ENCODE measurements at regions not wholly inside any gene's neighbourhood (a gene's known extent, or its start where the extent isn't known, plus 50 kb on each side); places are given as distances from the start of the nearest gene placed in this dataset.

GRCh38 chr3:22928216-22929110, 274.7 kb upstream of the UBE2E2 start:
- DNase-seq, result no peak
- Mint-ChIP-seq H3K27me3 (ENCODE audit: low read depth) (no peaks in the 10 kb centered on the region), H3K4me1 (ENCODE audit: low read depth) (no peaks in the 10 kb centered on the region), H3K27ac (no peak overlapping the region), H3K9me3 (peaks cover 2 to 3% of the 10 kb centered on the region in 2 donors), H3K36me3 (ENCODE audit: insufficient read depth in 2 of 2) (no peaks in the 10 kb centered on the region), H3K4me3 (no peak overlapping the region)
- ATAC-seq (replicated peaks in 1 of 2), result no peak

DNA sequence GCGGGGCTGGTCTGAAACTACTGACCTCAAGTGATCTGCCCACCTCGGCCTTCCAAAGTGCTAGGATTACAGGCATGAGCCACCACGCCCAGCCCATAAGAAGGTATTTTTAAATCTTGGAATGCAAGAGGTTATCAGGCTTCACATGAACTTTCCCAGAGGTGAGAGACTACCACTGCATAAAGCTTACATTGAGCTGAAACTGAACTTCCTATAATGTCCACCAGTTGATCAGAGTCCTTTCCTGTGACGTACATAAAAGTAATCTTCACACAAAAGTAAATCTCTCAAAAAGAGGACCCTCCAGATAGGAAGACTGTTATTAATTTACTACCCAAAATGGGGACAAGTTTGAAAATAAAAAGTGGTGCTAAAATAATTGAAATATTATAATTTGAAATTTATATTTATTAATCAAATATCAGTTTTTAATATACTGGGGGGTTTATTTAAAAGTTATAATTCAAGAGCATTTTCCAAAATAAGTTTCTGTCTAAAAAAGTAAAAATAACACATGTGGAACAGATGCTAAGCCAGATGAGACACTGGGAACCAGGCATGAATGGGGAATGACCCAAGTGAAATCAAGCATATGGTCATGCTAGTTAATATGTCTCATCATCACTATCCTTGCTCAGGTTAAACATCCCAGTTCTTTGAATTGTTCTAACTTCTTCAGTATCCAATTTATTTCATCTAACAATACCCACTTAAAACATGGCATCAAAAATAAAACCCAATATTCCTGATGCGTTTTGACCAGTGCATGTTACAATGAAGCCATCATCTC, 269.9 kb upstream of the UBE2E2 start:
- Mint-ChIP-seq H3K4me1 (ENCODE audit: low read depth) (no peaks in the 10 kb centered on the region), H3K27me3 (ENCODE audit: low read depth) (no peaks in the 10 kb centered on the region), H3K9me3 (peaks cover 0 to 3% of the 10 kb centered on the region in 2 donors), H3K36me3 (ENCODE audit: insufficient read depth in 2 of 2) (no peaks in the 10 kb centered on the region), H3K27ac (no peak overlapping the region), H3K4me3 (no peak overlapping the region)
- ATAC-seq (replicated peaks in 1 of 2) (no peak), DNase-seq (no peak)

- no peaks in the 10 kb centered on the region for H3K27me3 Mint-ChIP-seq (ENCODE audit: low read depth)
- no peak for ATAC-seq (replicated peaks in 1 of 2)
- no peak overlapping the region for H3K4me3 Mint-ChIP-seq
- H3K36me3 Mint-ChIP-seq (ENCODE audit: insufficient read depth in 2 of 2), result no peaks in the 10 kb centered on the region
- no peaks in the 10 kb centered on the region for H3K4me1 Mint-ChIP-seq (ENCODE audit: low read depth)
- DNase-seq, result no peak
- H3K27ac Mint-ChIP-seq, result no peak overlapping the region
- H3K9me3 Mint-ChIP-seq, result peaks cover 0 to 3% of the 10 kb centered on the region in 2 donors
Observed at GRCh38 chr3:22933841-22934116, 269.3 kb upstream of the UBE2E2 start.

- ATAC-seq (replicated peaks in 1 of 2) (no peak), DNase-seq (no peak)
- no peaks in the 10 kb centered on the region for H3K36me3 Mint-ChIP-seq (ENCODE audit: insufficient read depth in 2 of 2)
- H3K27me3 Mint-ChIP-seq (ENCODE audit: low read depth), result no peaks in the 10 kb centered on the region
- no peaks in the 10 kb centered on the region for H3K4me1 Mint-ChIP-seq (ENCODE audit: low read depth)
- H3K4me3 Mint-ChIP-seq, result no peak overlapping the region
- peaks cover 0 to 3% of the 10 kb centered on the region in 2 donors for H3K9me3 Mint-ChIP-seq
- H3K27ac Mint-ChIP-seq, result no peak overlapping the region
Observed at GRCh38 chr3:22935040-22935439, 268.1 kb upstream of the UBE2E2 start.

DNA sequence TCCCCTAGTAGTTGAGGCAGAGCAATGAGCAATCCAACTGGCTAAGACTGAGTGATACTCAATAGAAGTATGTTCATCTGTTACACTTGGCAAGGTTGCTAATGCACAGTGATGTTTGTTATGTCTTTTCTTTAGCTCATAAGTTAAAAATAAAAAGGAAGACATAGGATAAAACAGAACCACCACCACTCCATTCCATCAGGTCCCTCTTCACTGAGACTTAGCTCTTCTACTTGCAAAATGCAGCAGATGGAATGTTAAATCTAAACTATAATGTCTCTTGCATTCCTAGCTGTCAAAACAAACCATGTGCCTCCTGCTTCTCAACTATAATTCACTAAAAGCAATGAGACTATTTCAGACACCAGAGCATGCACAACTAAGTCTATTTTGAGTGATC, 265.6 kb upstream of the UBE2E2 start:
- Mint-ChIP-seq H3K4me3 (no peak overlapping the region), H3K27ac (no peak overlapping the region), H3K27me3 (ENCODE audit: low read depth) (no peaks in the 10 kb centered on the region), H3K4me1 (ENCODE audit: low read depth) (no peaks in the 10 kb centered on the region), H3K9me3 (peaks cover 0 to 4% of the 10 kb centered on the region in 2 donors), H3K36me3 (ENCODE audit: insufficient read depth in 2 of 2) (no peaks in the 10 kb centered on the region)
- DNase-seq (no peak), ATAC-seq (replicated peaks in 1 of 2) (no peak)

GRCh38 chr3:22938739-22939138, 264.4 kb upstream of the UBE2E2 start:
- DNase-seq, result no peak
- Mint-ChIP-seq H3K27ac (no peak overlapping the region), H3K4me3 (no peak overlapping the region), H3K9me3 (peaks cover 0 to 4% of the 10 kb centered on the region in 2 donors), H3K27me3 (ENCODE audit: low read depth) (no peaks in the 10 kb centered on the region), H3K4me1 (ENCODE audit: low read depth) (no peaks in the 10 kb centered on the region), H3K36me3 (ENCODE audit: insufficient read depth in 2 of 2) (no peaks in the 10 kb centered on the region)
- no peak for ATAC-seq (replicated peaks in 1 of 2)

DNA sequence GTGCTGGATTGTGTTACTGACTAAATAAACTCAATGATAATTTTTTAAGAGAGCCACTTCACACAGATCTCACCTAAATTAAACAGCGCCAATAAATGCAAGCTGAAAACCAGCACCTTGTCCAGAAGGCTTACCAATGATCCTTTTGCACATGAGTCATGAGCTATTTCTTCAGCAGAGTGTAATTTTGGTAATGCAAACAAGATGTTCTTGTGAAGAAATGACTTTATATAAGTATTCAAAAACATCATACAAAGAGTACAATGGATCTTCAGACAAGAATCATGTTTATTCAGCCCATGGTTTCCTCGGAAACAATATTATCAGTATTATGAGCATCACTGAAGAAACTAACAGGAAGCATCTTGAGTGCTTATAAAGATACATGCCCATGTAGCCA, 263.8 kb upstream of the UBE2E2 start:
- H3K27ac Mint-ChIP-seq, result no peak overlapping the region
- H3K4me1 Mint-ChIP-seq (ENCODE audit: low read depth), result no peaks in the 10 kb centered on the region
- ATAC-seq (replicated peaks in 1 of 2) (no peak), DNase-seq (no peak)
- peaks cover 0 to 4% of the 10 kb centered on the region in 2 donors for H3K9me3 Mint-ChIP-seq
- H3K36me3 Mint-ChIP-seq (ENCODE audit: insufficient read depth in 2 of 2), result no peaks in the 10 kb centered on the region
- no peak overlapping the region for H3K4me3 Mint-ChIP-seq
- H3K27me3 Mint-ChIP-seq (ENCODE audit: low read depth), result no peaks in the 10 kb centered on the region

DNA sequence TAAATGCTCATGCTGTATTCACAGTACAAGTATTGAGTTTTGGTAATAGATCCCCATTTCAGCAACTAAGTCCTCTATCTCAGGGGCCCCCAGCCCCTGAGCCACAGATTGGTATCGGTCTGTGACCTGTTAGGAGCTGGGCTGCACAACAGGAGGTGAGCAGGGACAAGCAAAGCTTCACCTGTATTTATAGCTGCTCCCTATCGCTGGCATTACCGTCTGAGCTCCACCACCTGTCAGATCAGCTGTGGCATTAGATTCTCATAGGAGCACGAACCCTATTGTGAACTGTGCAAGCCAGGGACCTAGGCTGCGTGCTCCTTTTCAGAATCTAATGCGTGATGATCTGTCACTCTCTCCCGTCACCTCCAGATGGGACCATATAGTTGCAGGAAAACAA, 262.8 kb upstream of the UBE2E2 start:
- Mint-ChIP-seq H3K27me3 (ENCODE audit: low read depth) (no peaks in the 10 kb centered on the region), H3K4me3 (no peak overlapping the region), H3K27ac (no peak overlapping the region), H3K36me3 (ENCODE audit: insufficient read depth in 2 of 2) (no peaks in the 10 kb centered on the region), H3K4me1 (ENCODE audit: low read depth) (no peaks in the 10 kb centered on the region), H3K9me3 (peaks cover 0 to 4% of the 10 kb centered on the region in 2 donors)
- ATAC-seq (replicated peaks in 1 of 2) (no peak), DNase-seq (no peak)

- Mint-ChIP-seq H3K9me3 (peaks cover 0 to 11% of the 10 kb centered on the region in 2 donors), H3K36me3 (ENCODE audit: insufficient read depth in 2 of 2) (no peaks in the 10 kb centered on the region), H3K4me3 (no peak overlapping the region), H3K4me1 (ENCODE audit: low read depth) (no peaks in the 10 kb centered on the region), H3K27ac (no peak overlapping the region), H3K27me3 (ENCODE audit: low read depth) (no peaks in the 10 kb centered on the region)
- ATAC-seq (replicated peaks in 1 of 2) (no peak), DNase-seq (no peak)
Observed at GRCh38 chr3:22942981-22943380, 260.1 kb upstream of the UBE2E2 start.

DNA sequence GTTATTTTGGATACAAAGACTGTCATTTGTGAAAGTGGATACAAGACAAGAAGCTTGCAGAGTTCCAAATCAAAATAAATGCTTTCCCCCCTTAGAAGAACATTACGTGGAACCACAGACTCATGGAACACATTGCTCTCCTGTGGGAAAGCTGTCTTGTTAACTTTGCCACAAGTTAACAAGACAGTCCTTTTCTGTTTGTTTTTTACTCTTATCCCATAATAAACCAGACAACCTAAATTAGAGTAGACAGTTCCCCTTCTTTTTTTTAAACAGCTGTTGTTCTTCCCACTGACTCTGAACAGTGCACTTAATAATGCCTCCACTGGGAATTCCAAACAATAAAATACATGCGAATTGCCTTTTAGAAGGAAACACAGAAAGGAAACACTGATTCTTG, 255.3 kb upstream of the UBE2E2 start:
- DNase-seq (no peak), ATAC-seq (replicated peaks in 1 of 2) (no peak)
- Mint-ChIP-seq H3K27ac (no peak overlapping the region), H3K9me3 (peaks cover 2 to 10% of the 10 kb centered on the region in 2 donors), H3K36me3 (ENCODE audit: insufficient read depth in 2 of 2) (peaks cover 0 to under 1% of the 10 kb centered on the region in 2 donors), H3K27me3 (ENCODE audit: low read depth) (no peaks in the 10 kb centered on the region), H3K4me1 (ENCODE audit: low read depth) (no peaks in the 10 kb centered on the region), H3K4me3 (no peak overlapping the region)

GRCh38 chr3:22951910-22952309, 251.2 kb upstream of the UBE2E2 start:
- Mint-ChIP-seq H3K4me1 (ENCODE audit: low read depth) (no peaks in the 10 kb centered on the region), H3K4me3 (no peak overlapping the region)
- ATAC-seq (replicated peaks in 1 of 2), result no peak

GRCh38 chr3:22952860-22953259, 250.3 kb upstream of the UBE2E2 start:
- H3K36me3 Mint-ChIP-seq (ENCODE audit: insufficient read depth in 2 of 2), result peaks cover 0 to 2% of the 10 kb centered on the region in 2 donors
- H3K9me3 Mint-ChIP-seq, result peaks cover 3 to 5% of the 10 kb centered on the region in 2 donors

More at GRCh38 chr3:22951910-22952309, 251.2 kb upstream of the UBE2E2 start:
- H3K36me3 Mint-ChIP-seq (ENCODE audit: insufficient read depth in 2 of 2), result peaks cover 0 to 2% of the 10 kb centered on the region in 2 donors
- no peak for DNase-seq
- peaks cover 3 to 5% of the 10 kb centered on the region in 2 donors for H3K9me3 Mint-ChIP-seq
- no peak overlapping the region for H3K27ac Mint-ChIP-seq
- H3K27me3 Mint-ChIP-seq (ENCODE audit: low read depth), result no peaks in the 10 kb centered on the region

GRCh38 chr3:22959593-22959992, 243.5 kb upstream of the UBE2E2 start:
- DNase-seq (no peak), ATAC-seq (replicated peaks in 1 of 2) (no peak)
- no peaks in the 10 kb centered on the region for H3K36me3 Mint-ChIP-seq (ENCODE audit: insufficient read depth in 2 of 2)

More at GRCh38 chr3:22952860-22953259, 250.3 kb upstream of the UBE2E2 start:
- H3K4me3 Mint-ChIP-seq, result no peak overlapping the region
- no peaks in the 10 kb centered on the region for H3K4me1 Mint-ChIP-seq (ENCODE audit: low read depth)
- H3K27me3 Mint-ChIP-seq (ENCODE audit: low read depth), result no peaks in the 10 kb centered on the region
- ATAC-seq (replicated peaks in 1 of 2) (no peak), DNase-seq (no peak)
- no peak overlapping the region for H3K27ac Mint-ChIP-seq

More at GRCh38 chr3:22959593-22959992, 243.5 kb upstream of the UBE2E2 start:
- H3K9me3 Mint-ChIP-seq, result no peaks in the 10 kb centered on the region
- peaks cover 10% of the 10 kb centered on the region for H3K4me1 Mint-ChIP-seq (ENCODE audit: low read depth)
- no peaks in the 10 kb centered on the region for H3K27me3 Mint-ChIP-seq (ENCODE audit: low read depth)
- no peak overlapping the region for H3K27ac Mint-ChIP-seq
- no peak overlapping the region for H3K4me3 Mint-ChIP-seq
